ENCODE measurements at regions not wholly inside any gene's neighbourhood (a gene's known extent, or its start where the extent isn't known, plus 50 kb on each side); places are given as distances from the start of the nearest gene placed in this dataset.

DNA sequence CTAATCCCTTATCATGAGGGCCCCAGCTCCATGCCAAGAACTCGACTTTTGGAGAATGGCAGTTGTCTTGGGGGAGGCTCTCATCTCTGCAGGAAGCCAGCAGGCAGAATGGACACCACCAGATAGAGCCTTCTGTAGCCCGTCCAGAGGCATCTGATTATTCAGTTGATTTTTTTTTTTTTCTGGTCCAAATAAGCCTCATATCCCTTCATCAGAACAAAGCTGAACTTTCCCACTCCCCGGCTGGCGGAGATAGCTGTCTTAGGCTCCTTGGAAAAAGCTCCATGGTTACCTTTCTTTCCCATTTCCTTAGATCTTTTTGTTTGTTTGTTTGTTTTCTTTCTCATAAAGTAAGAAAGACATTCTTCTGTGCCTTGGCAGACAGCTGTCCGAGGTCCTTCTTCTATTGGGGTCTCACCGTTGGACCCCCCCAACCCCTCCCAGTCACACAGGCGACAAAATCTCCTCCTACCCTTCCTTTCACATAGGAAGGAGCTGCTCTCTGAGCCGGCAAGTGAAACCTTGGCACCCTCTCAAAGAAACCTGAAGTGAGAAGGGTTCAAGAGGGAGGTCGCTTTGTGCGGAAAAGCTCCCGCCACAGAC lies 278.5 kb downstream of the RPS6KC1 start:
- WGBS, 5 donors: 79 to 83% (median 82%) methylated on average over 11 of the region's 11 CpGs
- no peak overlapping the region for H3K27ac ChIP-seq
- intact Hi-C loops (cut with DNase I; ENCODE audit: low total_unique reads): no loop called here

DNA sequence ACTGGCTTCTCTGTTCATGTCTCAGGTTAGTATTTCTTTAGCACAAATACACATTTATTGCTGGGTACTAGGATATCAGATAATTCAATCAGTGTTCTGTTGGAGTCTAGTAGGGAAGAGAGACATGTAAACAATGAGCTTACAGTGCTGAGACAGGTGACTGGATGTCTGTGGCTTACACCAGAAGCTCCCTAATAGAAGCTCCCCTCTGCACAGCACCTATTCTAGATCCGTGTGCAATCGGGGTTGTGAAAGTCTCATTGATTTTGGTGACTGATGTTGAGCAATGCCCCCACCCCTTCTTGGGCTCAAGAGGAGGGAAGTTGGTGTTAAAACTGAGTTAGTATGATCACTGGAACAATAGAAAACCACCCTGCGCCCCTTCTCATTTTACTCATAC lies 279.2 kb downstream of the RPS6KC1 start:
- WGBS, 5 donors: 58 to 86% (median 73%) methylated on average over 3 of the region's 3 CpGs
- no peak overlapping the region for H3K27ac ChIP-seq
- DNase-seq: no peak
- peaks cover 0 to 7% (median 4%) of the 10 kb centered on the region in 6 donors for H3K4me1 ChIP-seq
- intact Hi-C loops (cut with DNase I; ENCODE audit: low total_unique reads): no loop called here
- no peaks in the 10 kb centered on the region for H3K36me3 ChIP-seq
- no peak overlapping the region for H3K4me3 ChIP-seq
- TF ChIP-seq, protein P1, sequence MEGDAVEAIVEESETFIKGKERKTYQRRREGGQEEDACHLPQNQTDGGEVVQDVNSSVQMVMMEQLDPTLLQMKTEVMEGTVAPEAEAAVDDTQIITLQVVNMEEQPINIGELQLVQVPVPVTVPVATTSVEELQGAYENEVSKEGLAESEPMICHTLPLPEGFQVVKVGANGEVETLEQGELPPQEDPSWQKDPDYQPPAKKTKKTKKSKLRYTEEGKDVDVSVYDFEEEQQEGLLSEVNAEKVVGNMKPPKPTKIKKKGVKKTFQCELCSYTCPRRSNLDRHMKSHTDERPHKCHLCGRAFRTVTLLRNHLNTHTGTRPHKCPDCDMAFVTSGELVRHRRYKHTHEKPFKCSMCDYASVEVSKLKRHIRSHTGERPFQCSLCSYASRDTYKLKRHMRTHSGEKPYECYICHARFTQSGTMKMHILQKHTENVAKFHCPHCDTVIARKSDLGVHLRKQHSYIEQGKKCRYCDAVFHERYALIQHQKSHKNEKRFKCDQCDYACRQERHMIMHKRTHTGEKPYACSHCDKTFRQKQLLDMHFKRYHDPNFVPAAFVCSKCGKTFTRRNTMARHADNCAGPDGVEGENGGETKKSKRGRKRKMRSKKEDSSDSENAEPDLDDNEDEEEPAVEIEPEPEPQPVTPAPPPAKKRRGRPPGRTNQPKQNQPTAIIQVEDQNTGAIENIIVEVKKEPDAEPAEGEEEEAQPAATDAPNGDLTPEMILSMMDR (IDR thresholded peaks at IDR 0.05 in 8 of 11, conservative IDR thresholded peaks at IDR 0.05 in 3 of 11): no peak
- TF ChIP-seq POLR2AphosphoS5 (IDR thresholded peaks at IDR 0.05) (no peak), POLR2A (IDR thresholded peaks at IDR 0.05) (no peak)
- H3K9me3 ChIP-seq: no peaks in the 10 kb centered on the region
- H3K27me3 ChIP-seq (replicated peaks in 1 of 7): no peaks in the 10 kb centered on the region

More for the DNA sequence above, 278.5 kb downstream of the RPS6KC1 start:
- peaks cover 0 to 7% (median 4%) of the 10 kb centered on the region in 6 donors for H3K4me1 ChIP-seq
- no peaks in the 10 kb centered on the region for H3K36me3 ChIP-seq
- DNase-seq: no peak
- TF ChIP-seq POLR2AphosphoS5 (IDR thresholded peaks at IDR 0.05) (no peak), POLR2A (IDR thresholded peaks at IDR 0.05) (no peak)
- TF ChIP-seq, protein P1 (IDR thresholded peaks at IDR 0.05 in 8 of 11, conservative IDR thresholded peaks at IDR 0.05 in 3 of 11): no peak
- no peaks in the 10 kb centered on the region for H3K9me3 ChIP-seq
- no peak overlapping the region for H3K4me3 ChIP-seq
- H3K27me3 ChIP-seq (replicated peaks in 1 of 7): no peaks in the 10 kb centered on the region

DNA sequence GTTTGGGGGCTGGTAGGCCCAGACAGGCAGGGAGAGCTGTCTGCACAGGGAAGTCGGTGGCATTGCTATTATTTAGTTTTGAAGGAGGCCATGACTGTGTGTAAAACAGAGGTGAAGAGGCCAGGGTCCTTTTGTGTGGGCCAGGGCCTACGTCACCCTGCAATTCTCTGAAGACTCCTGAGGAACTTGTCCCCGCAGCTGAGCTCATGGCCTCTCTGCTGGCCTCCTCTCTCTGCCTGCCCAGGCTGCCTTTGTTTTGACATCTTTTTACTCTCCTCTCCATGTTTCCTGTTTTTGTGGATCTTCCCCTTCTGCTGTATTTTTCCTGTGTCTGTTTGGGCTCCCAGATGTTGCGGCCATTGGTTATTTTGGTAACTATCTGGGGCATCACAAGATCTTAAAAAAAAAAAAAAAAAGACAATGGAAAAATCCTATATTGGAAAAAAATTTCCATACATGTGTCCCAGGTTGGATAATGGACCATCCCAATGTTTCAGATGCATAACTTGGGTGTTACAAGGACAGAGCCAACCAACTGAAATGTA lies 280.7 kb downstream of the RPS6KC1 start:
- WGBS, 5 donors: 68 to 83% (median 80%) methylated on average over 4 of the region's 4 CpGs
- no peaks in the 10 kb centered on the region for H3K9me3 ChIP-seq
- no peaks in the 10 kb centered on the region for H3K27me3 ChIP-seq (replicated peaks in 1 of 7)
- no peak overlapping the region for H3K27ac ChIP-seq
- DNase-seq: no peak
- H3K36me3 ChIP-seq: no peaks in the 10 kb centered on the region
- H3K4me1 ChIP-seq: peaks cover 0 to under 1% (median 0%) of the 10 kb centered on the region in 6 donors
- intact Hi-C loops (cut with DNase I; ENCODE audit: low total_unique reads): no loop called here
- no peak for TF ChIP-seq POLR2AphosphoS5 (IDR thresholded peaks at IDR 0.05)
- no peak for TF ChIP-seq POLR2A (IDR thresholded peaks at IDR 0.05)
- TF ChIP-seq, protein P1 (IDR thresholded peaks at IDR 0.05 in 8 of 11, conservative IDR thresholded peaks at IDR 0.05 in 3 of 11): no peak
- no peak overlapping the region for H3K4me3 ChIP-seq

DNA sequence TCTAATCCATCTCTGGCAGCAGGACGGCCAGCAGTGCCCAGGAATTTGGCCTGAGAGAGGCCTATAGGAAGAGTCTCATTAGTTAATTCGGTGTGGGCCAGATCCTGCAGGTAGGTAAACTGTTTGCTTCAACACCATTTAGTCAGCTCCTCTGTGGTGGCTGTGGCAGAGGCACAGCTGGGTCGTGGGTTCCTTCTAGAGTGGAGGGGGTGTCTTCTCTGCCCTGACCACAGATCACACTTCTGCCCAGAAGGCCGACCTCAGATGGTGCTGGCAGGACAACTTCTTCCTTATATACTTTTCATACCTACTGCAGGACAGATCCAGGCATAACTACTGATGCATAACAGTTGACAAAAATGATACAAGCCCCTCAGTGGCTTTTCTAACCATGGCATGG lies 281.4 kb downstream of the RPS6KC1 start:
- H3K4me1 ChIP-seq: no peaks in the 10 kb centered on the region
- TF ChIP-seq POLR2A (IDR thresholded peaks at IDR 0.05): no peak
- H3K9me3 ChIP-seq: no peaks in the 10 kb centered on the region
- no peak for DNase-seq
- no peaks in the 10 kb centered on the region for H3K27me3 ChIP-seq (replicated peaks in 1 of 7)
- intact Hi-C loops (cut with DNase I; ENCODE audit: low total_unique reads): no loop called here
- WGBS, 5 donors: 48 to 62% (median 56%) methylated on average over 4 of the region's 4 CpGs
- H3K4me3 ChIP-seq: no peak overlapping the region
- no peak overlapping the region for H3K27ac ChIP-seq
- H3K36me3 ChIP-seq: no peaks in the 10 kb centered on the region
